Endometrium (tissue), 2 donors: ENCODE measurements at regions not wholly inside any gene's neighbourhood (a gene's known extent, or its start where the extent isn't known, plus 50 kb on each side); places are given as distances from the start of the nearest gene placed in this dataset.
A peak's percentile ranks its signal among the peaks of the same experiment; 100 is the strongest.

Experiments
- FAIRE-seq: peaks from 2 replicates; lab custom pipeline; 2012; peaks lifted over from hg19 to GRCh38; lab: Jason Lieb, UNC
- donor health status: control.
- donor health status: control.

- no peak for FAIRE-seq
Observed at GRCh38 chr13:70384156-70384555, 275.9 kb upstream of the KLHL1 start.

- no peak for FAIRE-seq
Observed at GRCh38 chr13:70380809-70381208, 272.6 kb upstream of the KLHL1 start.

GRCh38 chr13:70375718-70376117 is 267.5 kb upstream of the KLHL1 start:
- FAIRE-seq, result no peak

- no peak for FAIRE-seq
Observed at GRCh38 chr13:70370924-70371323, 262.7 kb upstream of the KLHL1 start.

- no peak for FAIRE-seq
Observed at GRCh38 chr13:70366720-70367119, 258.5 kb upstream of the KLHL1 start.

GRCh38 chr13:70363991-70364390 is 255.7 kb upstream of the KLHL1 start:
- no peak for FAIRE-seq

- FAIRE-seq, result no peak
Observed at GRCh38 chr13:70362820-70363570, 254.7 kb upstream of the KLHL1 start.

- no peak for FAIRE-seq
Observed at GRCh38 chr13:70357031-70357430, 248.8 kb upstream of the KLHL1 start.

- no peak for FAIRE-seq
Observed at GRCh38 chr13:70353096-70353495, 244.8 kb upstream of the KLHL1 start.

- no peak for FAIRE-seq
Observed at GRCh38 chr13:70347947-70348620, 239.8 kb upstream of the KLHL1 start.

- FAIRE-seq, result no peak
Observed at GRCh38 chr13:70339738-70340137, 231.5 kb upstream of the KLHL1 start.

- no peak for FAIRE-seq
Observed at GRCh38 chr13:70338609-70339008, 230.4 kb upstream of the KLHL1 start.

GRCh38 chr13:70336866-70337265 is 228.6 kb upstream of the KLHL1 start:
- no peak for FAIRE-seq

GRCh38 chr13:70333752-70334151 is 225.5 kb upstream of the KLHL1 start:
- FAIRE-seq, result no peak

GRCh38 chr13:70330697-70331361 is 222.6 kb upstream of the KLHL1 start:
- no peak for FAIRE-seq

- FAIRE-seq, result no peak
Observed at GRCh38 chr13:70324519-70324918, 216.3 kb upstream of the KLHL1 start.

- no peak for FAIRE-seq
Observed at GRCh38 chr13:70311191-70311590, 202.9 kb upstream of the KLHL1 start.

GRCh38 chr13:70310396-70311119 is 202.3 kb upstream of the KLHL1 start:
- FAIRE-seq, result peak; percentile 60

- no peak for FAIRE-seq
Observed at GRCh38 chr13:70297189-70297616, 189.0 kb upstream of the KLHL1 start.

- FAIRE-seq, result no peak
Observed at GRCh38 chr13:70284371-70284770, 176.1 kb upstream of the KLHL1 start.

GRCh38 chr13:70275841-70276240 is 167.6 kb upstream of the KLHL1 start:
- no peak for FAIRE-seq

GRCh38 chr13:70255406-70255991 is 147.2 kb upstream of the KLHL1 start:
- FAIRE-seq, result no peak
